PFSK-1 (cell line): ENCODE measurements at regions not wholly inside any gene's neighbourhood (a gene's known extent, or its start where the extent isn't known, plus 50 kb on each side); places are given as distances from the start of the nearest gene placed in this dataset.

Experiments used
- FOXP2 ChIP-seq: optimal IDR thresholded peaks from 2 replicates; pipeline ENCODE3; 2011; ENCODE audit warnings: borderline replicate concordance, control low read depth, inconsistent platforms; ENCODE audit not compliant: insufficient read depth; ENCODE audit errors: extremely low read length, extremely low read depth
- POLR2AphosphoS5 ChIP-seq: IDR thresholded peaks from 2 replicates; pipeline ENCODE4 v1.6.1; 2012; ENCODE audit warnings: low read depth, mild to moderate bottlenecking, control low read depth, low read length, moderate library complexity
- REST ChIP-seq, 2 experiments: IDR thresholded peaks; 2 replicates each; pipeline versions ENCODE4 v1.6.1 to v1.8.0; 2011 to 2012; ENCODE audit warnings: low read depth in 2 of 2, low read length in 2 of 2, control low read depth in 1 of 2, inconsistent platforms in 1 of 2, mild to moderate bottlenecking in 1 of 2, moderate library complexity in 1 of 2; ENCODE audit not compliant: insufficient read depth in 1 of 2
- TAF1 ChIP-seq: IDR thresholded peaks from 2 replicates; pipeline ENCODE4 v1.6.1; 2012; ENCODE audit warnings: low read length, control low read depth, borderline replicate concordance; ENCODE audit not compliant: insufficient read depth

- no peak for TF ChIP-seq POLR2AphosphoS5
- no peak for TF ChIP-seq TAF1
- TF ChIP-seq REST (IDR thresholded peaks at IDR 0.05; ENCODE audit: insufficient read depth in 1 of 2, low read depth in 2 of 2, low read length in 2 of 2): no peak
- TF ChIP-seq FOXP2: no peak
Measured at GRCh38 chr6:12449447-12449846, 159.3 kb downstream of the EDN1 start.
